ENCODE measurements at regions not wholly inside any gene's neighbourhood (a gene's known extent, or its start where the extent isn't known, plus 50 kb on each side); places are given as distances from the start of the nearest gene placed in this dataset.

DNA sequence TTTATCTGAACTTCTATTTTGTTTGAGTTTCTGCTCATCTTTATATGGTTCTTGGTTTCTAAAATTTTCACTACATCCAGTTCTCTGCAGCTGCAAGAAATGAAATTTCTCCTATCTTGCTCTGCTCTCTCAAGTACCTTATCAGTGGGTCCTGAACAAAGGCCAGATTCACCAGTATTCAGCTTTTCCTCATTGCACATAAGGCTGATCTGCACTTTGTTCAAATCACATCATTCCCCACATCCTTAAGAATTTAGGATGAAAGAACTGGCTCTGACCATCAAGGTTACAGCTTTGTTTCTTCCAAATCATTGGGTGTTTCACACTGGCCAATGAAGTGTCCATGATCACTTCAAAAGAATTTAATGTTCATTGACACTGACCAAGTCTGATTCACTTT lies 211.4 kb downstream of the GRIN2B start:
- Histone ChIP-seq H3K4ac (ENCODE audit: low read depth, low read length) (no peak overlapping the region), H2BK12ac (ENCODE audit: low read length) (no peak overlapping the region), H2AK5ac (ENCODE audit: low read length) (no peak overlapping the region), H3K79me2 (ENCODE audit: control insufficient read depth, insufficient read depth, low read length, poor library complexity) (no peaks in the 10 kb centered on the region), H2AFZ (ENCODE audit: insufficient read depth, low read length, poor library complexity) (no peak overlapping the region), H3K9me3 (ENCODE audit: insufficient read depth, low read depth, low read length) (no peaks in the 10 kb centered on the region), H4K8ac (ENCODE audit: low read depth, low read length) (no peak overlapping the region), H2BK120ac (ENCODE audit: insufficient read depth, low read length, poor library complexity) (no peak overlapping the region), H3K4me3 (ENCODE audit: low read depth, low read length) (no peak overlapping the region), H3K9ac (ENCODE audit: low read length) (no peak overlapping the region), H3K27me3 (ENCODE audit: insufficient read depth, low read length) (no peaks in the 10 kb centered on the region), H3K36me3 (ENCODE audit: control insufficient read depth in 1 of 2, insufficient read depth in 2 of 2, low read length in 2 of 2) (no peaks in the 10 kb centered on the region), H2BK5ac (ENCODE audit: low read depth, low read length, poor library complexity) (no peak overlapping the region), H3K79me1 (ENCODE audit: low read length) (no peaks in the 10 kb centered on the region), H3K14ac (ENCODE audit: low read length) (no peak overlapping the region), H3K4me2 (ENCODE audit: low read length) (no peak overlapping the region), H3K18ac (ENCODE audit: low read length) (no peak overlapping the region), H4K91ac (ENCODE audit: low read depth, low read length) (no peak overlapping the region), H3K23ac (ENCODE audit: low read length) (no peak overlapping the region), H3K27ac (ENCODE audit: low read depth, low read length) (no peak overlapping the region), H4K12ac (ENCODE audit: low read depth, low read length) (no peak overlapping the region), H3K4me1 (ENCODE audit: control insufficient read depth in 1 of 2, insufficient read depth in 2 of 2, low read length in 2 of 2) (no peaks in the 10 kb centered on the region)
- no peak for DNase-seq

DNA sequence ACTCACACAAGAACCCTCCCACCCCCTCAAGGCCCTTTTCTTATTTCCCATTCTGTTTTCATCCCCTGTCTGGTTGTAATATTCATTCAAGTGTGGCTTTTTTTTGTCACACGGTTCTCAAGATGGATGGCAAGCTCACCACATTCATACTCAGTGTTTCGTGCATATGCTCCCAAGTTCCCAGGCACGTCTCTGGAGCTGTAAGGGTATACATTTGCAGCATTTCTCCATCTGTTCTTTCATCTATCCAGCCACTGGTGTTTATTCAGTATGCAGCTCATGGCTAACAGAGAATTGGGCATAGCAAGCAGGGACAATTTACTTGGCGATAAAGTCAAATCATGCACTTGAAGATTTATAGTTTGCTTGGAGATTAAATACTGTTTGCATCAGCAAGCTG lies 212.1 kb downstream of the GRIN2B start:
- WGBS (ENCODE audit: extremely low coverage, insufficient coverage, insufficient read length) = no CpG with 5 or more reads among the region's 4 CpGs
- Histone ChIP-seq H4K8ac (ENCODE audit: low read depth, low read length) (no peak overlapping the region), H3K4me3 (ENCODE audit: low read depth, low read length) (no peak overlapping the region)

DNA sequence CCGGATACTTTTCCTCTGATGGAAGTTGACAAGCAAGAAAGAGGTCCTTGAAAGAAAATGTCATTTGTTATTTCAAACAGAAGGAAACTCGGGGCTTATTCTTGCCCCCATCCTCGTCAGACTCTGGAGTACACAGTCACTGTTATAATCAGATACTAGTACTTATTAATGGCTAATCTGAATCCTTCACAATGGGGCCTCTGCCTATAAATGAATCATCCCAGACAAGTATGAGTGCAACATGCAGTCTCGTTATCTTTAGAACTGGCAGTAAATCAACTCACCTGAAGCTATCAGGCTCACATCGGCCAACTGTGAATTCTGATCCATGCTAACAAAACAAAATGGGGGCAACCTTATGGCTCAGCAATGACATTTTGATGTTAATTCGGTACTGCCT lies 216.7 kb downstream of the GRIN2B start:
- Histone ChIP-seq H2BK5ac (ENCODE audit: low read depth, low read length, poor library complexity) (no peak overlapping the region), H3K4me1 (ENCODE audit: control insufficient read depth in 1 of 2, insufficient read depth in 2 of 2, low read length in 2 of 2) (no peaks in the 10 kb centered on the region), H3K79me2 (ENCODE audit: control insufficient read depth, insufficient read depth, low read length, poor library complexity) (no peaks in the 10 kb centered on the region), H3K4me2 (ENCODE audit: low read length) (no peak overlapping the region), H3K9me3 (ENCODE audit: insufficient read depth, low read depth, low read length) (no peaks in the 10 kb centered on the region), H2AK5ac (ENCODE audit: low read length) (no peak overlapping the region), H2AFZ (ENCODE audit: insufficient read depth, low read length, poor library complexity) (no peak overlapping the region), H3K4ac (ENCODE audit: low read depth, low read length) (no peak overlapping the region), H3K18ac (ENCODE audit: low read length) (no peak overlapping the region), H4K8ac (ENCODE audit: low read depth, low read length) (no peak overlapping the region), H3K27ac (ENCODE audit: low read depth, low read length) (no peak overlapping the region), H2BK120ac (ENCODE audit: insufficient read depth, low read length, poor library complexity) (no peak overlapping the region), H3K14ac (ENCODE audit: low read length) (no peak overlapping the region), H4K91ac (ENCODE audit: low read depth, low read length) (no peak overlapping the region), H4K12ac (ENCODE audit: low read depth, low read length) (no peak overlapping the region), H2BK12ac (ENCODE audit: low read length) (no peak overlapping the region), H3K4me3 (ENCODE audit: low read depth, low read length) (no peak overlapping the region), H3K27me3 (ENCODE audit: insufficient read depth, low read length) (no peaks in the 10 kb centered on the region), H3K9ac (ENCODE audit: low read length) (no peak overlapping the region), H3K36me3 (ENCODE audit: control insufficient read depth in 1 of 2, insufficient read depth in 2 of 2, low read length in 2 of 2) (no peaks in the 10 kb centered on the region), H3K79me1 (ENCODE audit: low read length) (no peaks in the 10 kb centered on the region), H3K23ac (ENCODE audit: low read length) (no peak overlapping the region)
- no CpG with 5 or more reads among the region's 6 CpGs for WGBS (ENCODE audit: extremely low coverage, insufficient coverage, insufficient read length)
- DNase-seq = no peak

More for the DNA sequence above, 212.1 kb downstream of the GRIN2B start:
- Histone ChIP-seq H3K79me2 (ENCODE audit: control insufficient read depth, insufficient read depth, low read length, poor library complexity) (no peaks in the 10 kb centered on the region), H3K79me1 (ENCODE audit: low read length) (no peaks in the 10 kb centered on the region), H2BK12ac (ENCODE audit: low read length) (no peak overlapping the region), H3K23ac (ENCODE audit: low read length) (no peak overlapping the region), H2BK5ac (ENCODE audit: low read depth, low read length, poor library complexity) (no peak overlapping the region), H2AFZ (ENCODE audit: insufficient read depth, low read length, poor library complexity) (no peak overlapping the region), H3K9ac (ENCODE audit: low read length) (no peak overlapping the region), H3K27me3 (ENCODE audit: insufficient read depth, low read length) (no peaks in the 10 kb centered on the region), H3K4ac (ENCODE audit: low read depth, low read length) (no peak overlapping the region), H3K27ac (ENCODE audit: low read depth, low read length) (no peak overlapping the region), H4K12ac (ENCODE audit: low read depth, low read length) (no peak overlapping the region), H3K14ac (ENCODE audit: low read length) (no peak overlapping the region), H3K4me2 (ENCODE audit: low read length) (no peak overlapping the region), H3K18ac (ENCODE audit: low read length) (no peak overlapping the region), H2BK120ac (ENCODE audit: insufficient read depth, low read length, poor library complexity) (no peak overlapping the region), H3K4me1 (ENCODE audit: control insufficient read depth in 1 of 2, insufficient read depth in 2 of 2, low read length in 2 of 2) (no peaks in the 10 kb centered on the region), H4K91ac (ENCODE audit: low read depth, low read length) (no peak overlapping the region), H3K9me3 (ENCODE audit: insufficient read depth, low read depth, low read length) (no peaks in the 10 kb centered on the region), H2AK5ac (ENCODE audit: low read length) (no peak overlapping the region), H3K36me3 (ENCODE audit: control insufficient read depth in 1 of 2, insufficient read depth in 2 of 2, low read length in 2 of 2) (no peaks in the 10 kb centered on the region)
- DNase-seq = no peak

DNA sequence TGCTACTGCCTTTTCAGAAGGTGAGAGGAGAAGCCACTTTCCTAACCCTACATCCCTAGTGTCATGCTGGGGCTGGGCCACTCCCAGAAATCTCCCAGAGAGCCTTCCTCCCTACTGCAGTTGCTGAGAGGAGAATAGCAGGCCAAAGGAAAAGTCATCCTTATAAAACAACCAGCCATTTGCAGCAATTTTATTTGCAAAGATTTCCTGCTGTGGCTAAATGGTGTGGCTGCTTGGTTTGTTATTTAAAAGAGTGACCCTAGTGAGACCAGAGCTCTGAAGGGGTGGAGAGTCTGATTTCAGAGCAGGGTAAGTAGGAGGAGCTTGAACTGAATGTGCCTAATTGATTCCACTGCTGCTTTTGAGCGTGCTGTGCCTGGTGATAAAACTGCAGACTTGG lies 232.0 kb downstream of the GRIN2B start:
- Histone ChIP-seq H3K27ac (ENCODE audit: low read depth, low read length) (no peak overlapping the region), H3K9me3 (ENCODE audit: insufficient read depth, low read depth, low read length) (no peaks in the 10 kb centered on the region), H2BK12ac (ENCODE audit: low read length) (no peak overlapping the region), H2AFZ (ENCODE audit: insufficient read depth, low read length, poor library complexity) (no peak overlapping the region), H4K91ac (ENCODE audit: low read depth, low read length) (no peak overlapping the region), H4K12ac (ENCODE audit: low read depth, low read length) (no peak overlapping the region), H2BK5ac (ENCODE audit: low read depth, low read length, poor library complexity) (no peak overlapping the region), H2AK5ac (ENCODE audit: low read length) (no peak overlapping the region), H3K18ac (ENCODE audit: low read length) (no peak overlapping the region), H3K4me3 (ENCODE audit: low read depth, low read length) (no peak overlapping the region), H3K14ac (ENCODE audit: low read length) (no peak overlapping the region), H3K9ac (ENCODE audit: low read length) (no peak overlapping the region), H3K79me1 (ENCODE audit: low read length) (no peaks in the 10 kb centered on the region), H3K36me3 (ENCODE audit: control insufficient read depth in 1 of 2, insufficient read depth in 2 of 2, low read length in 2 of 2) (no peaks in the 10 kb centered on the region), H3K4ac (ENCODE audit: low read depth, low read length) (no peak overlapping the region), H2BK120ac (ENCODE audit: insufficient read depth, low read length, poor library complexity) (no peak overlapping the region), H3K27me3 (ENCODE audit: insufficient read depth, low read length) (no peaks in the 10 kb centered on the region), H3K4me2 (ENCODE audit: low read length) (no peak overlapping the region), H3K4me1 (ENCODE audit: control insufficient read depth in 1 of 2, insufficient read depth in 2 of 2, low read length in 2 of 2) (no peaks in the 10 kb centered on the region), H4K8ac (ENCODE audit: low read depth, low read length) (no peak overlapping the region), H3K79me2 (ENCODE audit: control insufficient read depth, insufficient read depth, low read length, poor library complexity) (no peaks in the 10 kb centered on the region), H3K23ac (ENCODE audit: low read length) (no peak overlapping the region)
- no CpG with 5 or more reads among the region's 1 CpG for WGBS (ENCODE audit: extremely low coverage, insufficient coverage, insufficient read length)
- DNase-seq = no peak
